HG02870 (cell line): ENCODE measurements at regions not wholly inside any gene's neighbourhood (a gene's known extent, or its start where the extent isn't known, plus 50 kb on each side); places are given as distances from the start of the nearest gene placed in this dataset.
"Not testable (repeated sequence)": the region's sequence is repeated elsewhere in the genome, so short reads cannot be mapped to it uniquely, and the experiment has no call there.

Experiments
- ATAC-seq: cut with Tn5 transposase; IDR thresholded peaks from one replicate; pipeline ENCODE4 v1.9.1; 2021; ENCODE audit warnings: mild to moderate bottlenecking, moderate library complexity; ENCODE audit not compliant: unreplicated experiment

DNA sequence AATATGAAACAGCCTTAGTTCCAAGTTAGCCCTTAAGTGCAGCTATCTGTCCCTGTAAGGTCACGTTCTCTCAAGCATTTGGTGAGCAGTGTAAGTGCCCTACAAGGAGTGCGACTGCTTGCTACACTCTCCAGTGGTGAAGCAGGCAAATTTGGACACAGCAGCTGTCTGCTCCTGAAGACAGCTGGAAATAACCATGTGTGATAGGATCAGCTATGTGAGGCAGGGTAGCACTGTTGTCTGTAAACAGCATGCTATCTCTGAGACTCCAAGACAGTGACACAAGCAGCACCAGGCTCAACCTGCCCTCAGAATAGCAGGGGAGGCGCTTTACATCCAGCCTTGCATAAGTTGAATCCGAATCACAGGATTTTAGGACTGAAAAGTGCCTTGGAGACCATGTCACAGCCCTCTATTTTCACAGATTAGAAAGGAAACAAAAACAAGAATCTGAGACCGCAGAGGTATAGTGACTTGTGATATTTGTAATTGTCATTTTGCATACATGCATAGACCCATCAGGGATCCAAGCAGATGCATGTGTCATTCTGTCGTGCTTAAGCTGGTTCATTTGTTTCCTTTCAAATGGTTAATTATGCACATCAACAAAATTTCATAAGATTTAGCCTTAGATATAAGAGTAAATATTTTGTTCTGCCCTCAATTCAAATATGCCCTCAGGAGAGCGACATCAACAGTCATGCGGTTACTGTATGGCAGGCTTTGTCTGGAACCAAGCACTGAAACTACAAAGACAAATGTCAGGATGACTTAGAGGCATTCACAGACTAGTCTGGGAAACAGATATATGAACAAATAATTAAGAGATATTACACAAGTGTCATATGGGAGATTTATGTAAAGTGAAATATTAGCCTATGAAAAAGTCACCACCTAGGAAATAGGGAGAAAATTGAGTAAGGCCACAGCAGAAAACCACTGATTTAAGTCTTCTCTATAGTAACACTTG is 134.9 kb upstream of the NRIP1 start:
- ATAC-seq: no peak

DNA sequence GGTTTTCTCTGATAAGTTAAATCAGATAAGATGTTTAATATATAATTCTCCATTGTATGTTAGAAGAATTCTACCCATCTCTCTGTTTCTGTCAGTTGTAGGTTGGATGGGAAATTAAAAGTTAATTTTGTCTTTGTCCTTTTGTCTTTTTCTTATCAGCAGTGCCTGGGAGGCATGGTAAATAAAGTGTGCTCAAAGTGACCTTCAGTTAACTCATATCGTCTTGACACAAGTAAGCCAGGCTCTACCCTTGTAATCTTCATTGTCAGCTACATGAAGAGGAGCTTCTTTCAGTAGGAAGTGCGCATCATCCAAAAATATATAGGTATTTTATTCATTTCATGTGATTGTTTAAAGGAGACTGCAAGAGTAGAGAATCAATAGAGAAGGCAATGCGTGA is 138.9 kb upstream of the NRIP1 start:
- ATAC-seq: no peak

DNA sequence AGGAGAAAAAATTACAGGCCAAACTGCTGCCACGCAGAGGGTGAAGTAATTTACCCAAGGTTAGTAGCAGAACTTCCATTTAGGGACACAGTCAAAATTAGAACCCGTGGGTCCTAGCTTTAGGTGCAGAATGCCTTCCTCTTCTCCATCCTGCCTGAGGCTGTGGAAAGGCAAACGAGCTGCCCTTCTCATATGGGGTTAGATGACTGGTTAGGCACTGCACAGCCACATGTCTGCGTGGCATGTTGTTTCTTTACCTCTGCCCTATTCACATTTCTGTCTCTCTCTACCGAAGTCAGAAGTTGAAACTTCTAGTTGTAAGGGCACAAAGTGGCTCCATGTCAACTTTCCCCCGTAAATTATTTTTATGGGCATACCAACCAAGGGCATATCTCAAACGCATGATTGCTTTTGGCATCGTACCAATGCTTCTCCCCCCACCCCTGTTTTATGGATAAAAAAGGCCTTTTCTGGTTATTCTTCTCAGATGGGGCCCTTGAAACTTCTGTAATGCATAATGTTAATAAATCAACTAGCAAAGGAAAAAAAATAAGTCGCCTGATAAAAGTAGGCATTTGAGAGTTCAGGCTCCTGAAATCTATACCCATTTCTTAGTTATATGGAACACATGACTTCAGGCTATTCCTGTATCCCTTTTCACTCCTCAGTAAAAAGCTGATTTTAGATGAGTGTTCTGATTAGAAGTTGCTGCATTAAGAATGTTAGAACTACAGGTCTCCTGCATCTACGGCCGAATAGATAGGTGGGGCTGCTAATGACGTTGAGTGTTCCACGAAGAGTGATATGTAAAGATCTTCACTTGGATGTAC is 139.6 kb upstream of the NRIP1 start:
- no peak for ATAC-seq

DNA sequence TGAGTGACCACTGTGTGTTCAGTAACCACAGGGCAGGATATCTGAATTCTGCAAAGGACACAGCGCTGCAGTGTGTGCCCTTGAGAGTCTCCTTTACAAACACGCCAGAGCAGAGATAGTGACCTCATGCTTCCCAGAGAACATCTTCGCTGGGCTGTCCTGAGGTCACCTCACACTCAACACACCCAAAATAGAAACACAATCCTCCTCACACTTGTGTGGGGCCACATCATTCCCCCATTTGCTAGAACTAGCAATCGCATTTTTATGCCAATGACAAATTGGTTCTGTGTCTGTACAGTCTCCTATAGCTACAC is 140.1 kb upstream of the NRIP1 start:
- no peak for ATAC-seq

DNA sequence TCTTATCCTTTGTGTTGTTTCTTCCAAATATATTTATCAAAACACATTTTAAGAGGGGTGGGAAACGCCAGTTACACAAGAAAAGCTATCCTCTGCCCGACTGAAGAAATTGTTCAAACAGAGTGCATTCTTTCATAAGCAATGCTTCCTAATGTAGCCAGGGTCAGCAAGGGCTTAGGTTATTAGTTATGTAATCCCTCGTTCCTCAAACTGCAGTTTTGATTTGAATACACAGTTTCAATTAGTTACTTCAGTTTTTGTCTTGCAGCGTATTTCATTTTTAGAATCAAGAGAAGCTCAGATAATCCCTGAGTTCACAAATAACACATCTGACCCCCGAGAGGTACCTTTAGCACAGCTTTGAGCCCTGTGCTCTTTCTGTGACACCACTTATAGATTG is 141.7 kb upstream of the NRIP1 start:
- peak; percentile 97 for ATAC-seq

DNA sequence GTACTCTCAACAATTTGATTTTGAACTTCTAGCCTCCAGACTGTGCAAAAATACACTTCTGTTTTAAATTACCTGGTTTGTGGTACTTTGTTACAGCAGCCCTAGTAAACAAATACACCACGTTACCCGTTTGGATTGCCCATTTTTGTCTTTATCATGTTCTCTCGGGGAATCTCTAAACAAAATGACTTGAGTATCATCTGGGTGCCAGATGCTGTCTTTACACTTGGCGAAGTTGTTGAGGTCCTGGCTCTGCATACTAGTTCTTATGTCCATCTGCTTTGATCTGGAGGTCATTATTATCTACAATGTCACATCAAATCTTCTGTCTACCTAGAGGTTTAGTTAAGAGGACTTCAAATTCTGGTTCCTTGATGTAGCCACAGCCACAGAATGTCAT is 142.4 kb upstream of the NRIP1 start:
- ATAC-seq: no peak

DNA sequence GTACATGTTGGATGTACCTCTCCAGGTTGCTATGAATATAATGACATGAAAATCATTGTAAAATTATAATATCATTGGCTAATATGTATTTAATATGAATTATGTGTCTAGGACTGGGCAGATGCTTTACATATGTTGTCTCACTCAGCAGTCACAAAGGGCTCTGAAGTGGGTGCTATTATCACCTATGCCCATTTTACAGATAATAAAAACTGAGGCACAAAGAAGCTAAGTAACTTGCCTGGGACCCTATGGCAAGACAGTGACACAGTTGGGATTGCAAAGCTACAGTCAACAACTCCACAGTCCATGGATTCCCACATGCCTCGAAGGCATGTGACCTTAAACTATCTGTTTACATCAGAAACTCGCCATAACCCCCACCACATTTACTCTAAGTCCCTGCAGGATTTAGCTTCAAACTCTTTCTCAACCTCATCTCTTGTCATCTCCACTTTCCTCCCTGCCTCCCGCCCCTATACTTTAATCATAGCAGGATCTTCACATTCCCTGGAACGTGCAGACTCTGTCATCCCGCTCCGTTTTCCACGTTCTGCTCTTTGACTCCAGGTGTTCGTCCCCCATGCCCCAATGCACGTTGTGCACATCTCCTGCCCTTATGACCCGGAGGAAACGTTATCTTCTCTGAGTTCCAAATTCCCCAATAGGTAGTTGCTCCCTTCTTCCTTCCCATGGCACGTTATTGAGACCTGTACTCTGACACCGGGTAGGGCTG is 143.0 kb upstream of the NRIP1 start:
- ATAC-seq: no peak

DNA sequence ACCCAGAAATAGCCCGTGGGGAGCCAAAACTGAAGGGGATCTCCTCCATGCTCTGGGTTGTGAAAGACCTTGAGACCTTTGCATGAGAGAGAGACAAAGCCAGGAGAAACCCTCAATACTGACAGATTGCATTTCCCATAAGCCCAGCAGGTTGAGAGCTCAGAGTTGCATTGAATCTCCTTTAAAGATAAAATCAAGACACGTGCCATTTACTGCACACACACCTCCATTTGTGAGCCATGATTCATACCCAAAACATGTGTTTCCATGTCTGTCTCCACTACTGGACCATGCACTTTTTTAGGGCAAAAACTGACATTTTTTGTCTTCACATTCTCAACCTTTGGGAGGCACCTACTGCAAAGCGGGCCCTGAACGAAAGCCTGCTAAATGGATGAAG is 144.0 kb upstream of the NRIP1 start:
- no peak for ATAC-seq

DNA sequence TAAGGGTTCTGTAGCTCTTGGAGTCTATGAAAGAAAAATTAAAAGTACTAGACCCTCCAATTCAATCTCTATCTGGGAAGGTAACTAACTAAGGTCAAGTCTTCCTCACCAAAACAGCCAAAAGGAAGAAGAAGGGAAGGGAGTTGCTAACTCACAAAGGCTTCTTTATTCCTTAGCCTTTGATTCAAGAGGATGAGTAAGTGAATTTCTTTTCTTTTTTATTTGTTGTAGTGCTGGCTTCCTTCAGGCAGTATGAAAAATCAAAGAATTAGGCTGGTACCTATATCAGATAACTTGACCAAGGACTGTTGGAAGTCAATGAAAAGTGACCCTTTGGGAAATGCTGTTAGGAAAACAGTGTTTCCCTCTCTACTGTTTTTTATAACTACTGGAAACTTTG is 144.4 kb upstream of the NRIP1 start:
- ATAC-seq: no peak

DNA sequence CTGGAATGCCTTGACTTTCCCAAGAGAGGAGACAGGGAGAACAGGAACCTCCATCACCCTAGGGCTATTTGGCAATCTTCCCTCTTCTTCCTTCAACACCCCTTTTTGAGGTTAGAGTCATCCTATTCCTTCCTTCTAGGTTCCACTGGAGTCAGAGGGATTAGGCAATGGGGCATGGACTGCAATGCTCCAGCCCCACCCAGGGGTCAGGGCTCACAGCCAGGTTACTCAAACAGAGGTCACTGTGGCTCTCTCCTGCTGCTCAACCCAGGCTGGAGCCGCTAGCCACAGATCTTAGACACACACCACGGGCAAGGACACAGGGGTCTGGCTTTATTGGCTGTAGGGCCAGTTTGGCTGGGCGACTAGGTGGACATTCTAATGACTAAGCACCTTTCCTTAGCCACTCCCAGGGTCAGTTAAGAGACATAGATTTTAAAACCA is 145.5 kb upstream of the NRIP1 start:
- ATAC-seq: no peak

DNA sequence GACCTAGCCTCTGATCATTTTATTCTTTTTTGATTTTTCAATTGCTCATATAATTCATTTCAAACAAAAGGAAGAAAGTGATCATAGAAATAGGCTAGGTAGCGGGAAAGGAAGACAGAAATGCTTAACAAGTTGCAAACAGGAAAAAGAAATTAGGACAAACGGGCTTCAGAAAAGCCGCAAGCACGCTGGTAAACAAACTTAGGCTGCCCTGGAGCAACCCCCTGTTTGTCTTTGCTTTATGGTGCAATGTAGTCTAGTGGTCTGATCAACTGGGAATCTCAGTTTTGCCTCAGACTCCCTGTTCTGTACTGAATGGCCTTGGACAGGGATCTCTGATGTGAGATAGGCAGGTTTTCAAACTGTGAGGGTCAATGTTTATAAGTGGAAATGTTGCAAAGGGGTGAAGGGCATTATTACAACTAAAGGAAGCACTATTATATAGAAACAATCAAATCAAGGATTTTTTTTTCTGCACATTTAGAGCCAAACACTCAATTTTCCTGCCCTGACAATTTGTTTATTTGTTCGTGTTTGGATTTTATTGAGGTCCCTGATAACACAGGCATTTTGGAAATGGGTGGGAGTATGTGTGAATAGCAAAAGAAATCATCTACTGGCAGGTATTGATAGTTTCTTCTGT is 146.8 kb upstream of the NRIP1 start:
- ATAC-seq: no peak

DNA sequence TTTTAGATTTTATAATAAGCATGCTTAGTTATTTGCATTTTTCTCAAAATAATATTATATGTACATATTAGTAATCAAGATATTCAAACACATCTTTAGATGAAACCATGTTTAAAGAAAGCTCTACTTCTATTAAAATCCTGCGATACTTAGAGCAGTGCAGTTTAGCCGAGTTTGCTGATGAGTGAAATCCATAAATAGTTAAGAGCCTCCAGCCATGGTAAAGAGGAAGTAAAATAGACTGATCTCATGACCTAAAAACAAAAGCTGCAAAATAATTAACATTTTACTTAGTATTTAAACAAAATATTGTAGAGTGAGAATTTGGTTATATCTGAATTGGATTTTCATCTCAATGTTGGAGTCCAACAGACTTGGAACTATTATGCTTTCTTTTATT is 147.4 kb upstream of the NRIP1 start:
- no peak for ATAC-seq

DNA sequence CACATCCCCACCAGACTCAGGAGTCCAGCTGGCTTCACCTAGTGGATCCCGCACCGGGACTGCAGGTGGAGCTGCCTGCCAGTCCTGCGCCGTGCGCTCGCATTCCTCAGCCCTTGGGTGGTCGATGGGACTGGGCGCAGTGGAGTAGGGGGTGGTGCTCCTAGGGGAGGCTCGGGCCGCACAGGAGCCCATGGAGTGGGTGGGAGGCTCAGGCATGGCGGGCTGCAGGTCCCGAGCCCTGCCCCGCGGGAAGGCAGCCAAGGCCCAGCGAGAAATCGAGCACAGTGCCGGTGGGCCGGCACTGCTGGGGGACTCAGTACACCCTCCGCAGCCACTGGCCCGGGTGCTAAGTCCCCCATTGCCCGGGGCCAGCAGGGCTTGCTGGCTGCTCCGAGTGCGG is 153.7 kb upstream of the NRIP1 start:
- not testable (repeated sequence) for ATAC-seq

DNA sequence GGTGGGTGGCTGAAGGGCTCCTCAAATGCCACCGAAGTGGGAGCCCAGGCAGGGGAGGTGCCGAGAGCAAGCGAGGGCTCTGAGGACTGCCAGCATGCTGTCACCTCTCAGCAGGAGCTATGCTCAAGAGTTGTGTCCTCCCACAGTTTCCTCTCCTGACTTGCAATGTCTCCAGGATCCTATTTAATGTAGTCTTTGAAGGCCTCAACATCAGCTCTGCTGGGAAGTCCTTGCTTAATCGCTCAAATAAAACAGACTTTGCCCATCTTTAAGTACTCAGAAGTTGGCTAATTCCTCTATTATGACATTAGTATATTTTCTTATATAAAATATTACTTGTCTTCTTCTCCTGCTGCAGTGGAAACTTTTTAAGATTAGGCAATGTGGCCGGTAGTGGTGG is 154.2 kb upstream of the NRIP1 start:
- no peak for ATAC-seq

DNA sequence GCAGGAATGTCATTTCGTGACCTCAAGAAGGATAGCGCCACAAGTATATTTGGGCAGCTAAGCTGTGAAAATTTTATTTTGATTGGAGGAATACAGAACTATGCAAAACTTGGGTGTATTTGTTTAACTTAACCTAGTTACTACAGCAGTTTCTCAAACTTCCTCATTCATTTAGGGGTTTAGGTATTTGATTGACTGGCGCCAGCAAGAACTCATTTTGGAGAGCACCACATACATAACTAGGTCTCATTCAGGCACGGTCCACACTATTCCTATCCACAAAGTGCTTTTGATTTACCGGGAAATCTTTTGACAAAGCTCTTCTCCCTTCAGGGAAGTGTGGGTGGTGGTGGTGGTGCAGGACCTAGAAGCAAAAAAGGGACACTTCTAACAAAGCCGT is 155.1 kb upstream of the NRIP1 start:
- ATAC-seq: no peak

DNA sequence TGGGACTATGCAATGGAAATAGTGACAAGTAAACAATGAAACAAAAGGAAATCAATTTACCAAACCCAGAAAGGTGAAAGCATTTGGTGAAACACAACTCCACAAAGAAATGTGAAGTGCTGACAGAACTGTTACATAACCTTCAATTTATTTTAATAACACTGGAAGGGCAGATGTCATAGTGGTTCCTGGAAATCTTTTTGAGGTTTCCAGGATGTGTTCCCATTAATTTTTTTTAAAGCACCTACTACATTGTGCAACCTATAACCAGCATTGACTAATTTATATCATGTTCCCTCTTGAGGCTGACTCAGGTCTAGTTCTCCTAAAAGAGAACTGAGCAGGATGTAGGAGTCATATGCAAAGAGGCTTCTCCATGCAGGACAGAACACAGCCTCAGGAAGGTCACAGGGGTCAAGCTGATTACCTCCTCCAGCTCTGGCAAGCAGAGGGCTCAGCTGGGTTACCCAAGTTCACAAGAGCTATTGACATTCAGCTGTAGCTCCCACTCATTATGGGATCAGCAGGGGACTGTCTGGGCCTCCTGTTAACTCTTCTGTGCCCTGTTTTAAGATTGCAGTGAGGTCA is 157.1 kb upstream of the NRIP1 start:
- peak; percentile 54 for ATAC-seq

DNA sequence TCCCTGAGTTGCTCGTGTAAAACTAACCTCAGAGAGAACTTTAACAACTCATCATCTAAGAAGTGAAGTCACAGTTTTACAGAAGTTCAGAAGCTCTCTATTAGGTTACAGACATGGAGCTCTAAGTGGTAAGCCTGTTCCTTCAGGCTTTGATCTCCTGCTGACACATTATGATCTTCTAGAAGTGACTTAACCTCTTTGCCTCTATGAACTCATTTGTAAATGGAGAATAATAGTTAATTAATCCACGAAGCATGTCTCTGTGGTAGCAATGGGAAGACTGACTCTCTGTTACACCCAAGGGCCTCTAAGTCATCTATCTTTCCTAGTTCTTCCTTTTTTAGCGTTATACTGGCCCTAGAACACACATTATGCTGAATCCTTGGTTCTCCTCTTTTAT is 157.9 kb upstream of the NRIP1 start:
- peak; percentile 50 for ATAC-seq

DNA sequence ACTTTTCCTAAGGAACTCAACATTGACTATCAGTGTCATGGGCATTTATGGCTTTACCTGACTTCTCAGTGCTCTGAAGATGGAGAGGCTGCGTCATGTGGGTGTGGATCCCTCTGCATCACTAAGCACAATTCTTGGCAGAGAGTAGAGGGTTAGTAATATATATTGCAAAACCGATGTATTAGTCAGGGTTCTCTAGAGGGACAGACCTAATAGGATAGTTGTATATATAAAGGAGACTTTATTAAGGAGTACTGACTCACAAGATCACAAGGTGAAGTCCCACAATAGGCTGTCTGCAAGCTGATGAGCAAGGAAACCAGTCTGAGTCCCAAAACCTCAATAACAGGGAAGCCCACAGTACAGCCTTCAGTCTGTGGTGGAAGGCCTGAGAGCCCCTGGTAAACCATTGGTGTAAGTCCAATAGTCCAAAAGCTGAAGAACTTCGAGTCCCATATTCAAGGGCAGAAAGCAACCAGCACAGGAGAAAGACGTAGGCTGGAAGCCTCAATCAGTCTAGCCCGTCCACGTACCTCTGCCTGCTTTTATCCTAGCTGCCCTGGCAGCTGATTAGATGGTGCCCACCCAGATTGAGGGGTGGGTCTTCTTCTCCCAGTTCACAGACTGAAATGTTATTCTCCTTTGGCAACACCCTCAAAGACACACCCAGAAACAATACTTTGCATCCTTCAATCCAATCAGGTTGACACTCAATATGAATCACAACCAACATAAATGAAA is 159.7 kb upstream of the NRIP1 start:
- ATAC-seq: no peak

DNA sequence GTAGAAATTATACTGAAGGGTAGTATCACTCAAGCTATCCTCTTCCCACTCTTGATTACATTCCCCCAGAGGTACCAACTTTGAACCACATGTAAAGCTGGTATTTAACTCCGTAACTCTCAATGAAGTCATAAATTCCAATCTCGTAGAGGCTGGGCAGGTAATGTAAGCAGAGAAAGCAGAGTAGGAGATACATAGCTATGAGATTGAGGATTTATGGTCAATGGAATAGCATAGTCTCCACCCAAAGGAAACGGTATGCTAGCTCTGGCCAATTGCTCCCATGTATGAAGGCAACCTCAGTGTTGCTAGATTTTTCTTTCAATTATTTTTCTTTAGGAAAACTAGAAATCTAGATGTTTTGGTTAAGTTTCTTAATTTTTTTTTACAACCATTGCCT is 163.1 kb upstream of the NRIP1 start:
- no peak for ATAC-seq

DNA sequence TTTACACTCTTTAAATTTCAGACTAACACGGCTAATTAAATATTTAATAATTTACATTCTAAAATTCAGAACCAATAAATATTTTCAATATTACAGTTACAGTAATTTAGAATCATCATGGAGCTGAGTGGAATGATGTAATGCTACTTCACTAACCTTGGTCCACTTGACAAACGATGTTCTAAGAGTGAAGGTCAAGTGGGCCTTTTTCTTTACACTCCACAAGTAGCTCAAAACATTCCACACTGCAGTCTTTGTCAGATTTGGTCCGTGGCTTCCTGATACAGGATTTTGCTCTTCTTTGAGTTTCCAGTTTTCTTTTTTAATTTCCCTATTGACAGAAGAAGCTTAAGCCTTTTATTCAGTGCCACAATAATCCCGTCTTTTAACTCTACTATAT is 164.6 kb upstream of the NRIP1 start:
- no peak for ATAC-seq
